ENCODE measurements at regions not wholly inside any gene's neighbourhood (a gene's known extent, or its start where the extent isn't known, plus 50 kb on each side); places are given as distances from the start of the nearest gene placed in this dataset.

DNA sequence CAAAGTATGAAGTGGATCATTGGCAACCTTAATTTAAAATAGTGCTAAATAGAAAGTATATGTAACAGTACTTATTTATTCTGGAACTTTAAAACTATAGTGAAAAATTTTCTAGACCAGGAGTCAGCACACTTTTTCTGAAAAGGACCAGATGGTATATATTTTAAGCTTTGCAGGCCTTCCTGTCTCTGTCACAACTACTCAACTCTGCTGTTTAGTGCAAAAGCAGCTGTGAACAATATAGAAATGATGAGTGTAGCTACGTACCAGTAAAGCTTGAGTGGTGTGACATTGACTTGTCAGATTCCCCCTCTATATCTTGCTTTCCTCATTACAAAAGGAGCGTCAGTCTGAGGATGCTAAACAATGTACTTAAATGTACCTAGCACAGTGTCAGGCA, 88.1 kb upstream of the IGFBP3 start:
- TF ChIP-seq, protein P1, sequence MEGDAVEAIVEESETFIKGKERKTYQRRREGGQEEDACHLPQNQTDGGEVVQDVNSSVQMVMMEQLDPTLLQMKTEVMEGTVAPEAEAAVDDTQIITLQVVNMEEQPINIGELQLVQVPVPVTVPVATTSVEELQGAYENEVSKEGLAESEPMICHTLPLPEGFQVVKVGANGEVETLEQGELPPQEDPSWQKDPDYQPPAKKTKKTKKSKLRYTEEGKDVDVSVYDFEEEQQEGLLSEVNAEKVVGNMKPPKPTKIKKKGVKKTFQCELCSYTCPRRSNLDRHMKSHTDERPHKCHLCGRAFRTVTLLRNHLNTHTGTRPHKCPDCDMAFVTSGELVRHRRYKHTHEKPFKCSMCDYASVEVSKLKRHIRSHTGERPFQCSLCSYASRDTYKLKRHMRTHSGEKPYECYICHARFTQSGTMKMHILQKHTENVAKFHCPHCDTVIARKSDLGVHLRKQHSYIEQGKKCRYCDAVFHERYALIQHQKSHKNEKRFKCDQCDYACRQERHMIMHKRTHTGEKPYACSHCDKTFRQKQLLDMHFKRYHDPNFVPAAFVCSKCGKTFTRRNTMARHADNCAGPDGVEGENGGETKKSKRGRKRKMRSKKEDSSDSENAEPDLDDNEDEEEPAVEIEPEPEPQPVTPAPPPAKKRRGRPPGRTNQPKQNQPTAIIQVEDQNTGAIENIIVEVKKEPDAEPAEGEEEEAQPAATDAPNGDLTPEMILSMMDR (IDR thresholded peaks at IDR 0.05) = no peak
- TF ChIP-seq POLR2A (IDR thresholded peaks at IDR 0.05) = no peak

All from adrenal gland (tissue), 5 donors.